HG02973 (cell line): ENCODE measurements at regions not wholly inside any gene's neighbourhood (a gene's known extent, or its start where the extent isn't known, plus 50 kb on each side); places are given as distances from the start of the nearest gene placed in this dataset.

Experiments
- ATAC-seq: cut with Tn5 transposase; IDR thresholded peaks from one replicate; pipeline ENCODE4 v1.9.1; 2021; ENCODE audit warnings: moderate library complexity; ENCODE audit not compliant: unreplicated experiment

- ATAC-seq, result no peak
These were observed 143.8 kb upstream of the ARID2 start for GRCh38 chr12:45585522-45586230.

GRCh38 chr12:45586486-45586885 lies 143.0 kb upstream of the ARID2 start:
- no peak for ATAC-seq

- ATAC-seq, result no peak
These were observed 142.5 kb upstream of the ARID2 start for GRCh38 chr12:45587012-45587411.

- ATAC-seq, result no peak
These were observed 141.5 kb upstream of the ARID2 start for GRCh38 chr12:45587877-45588533.

- no peak for ATAC-seq
These were observed 138.9 kb upstream of the ARID2 start for GRCh38 chr12:45590646-45591045.

- ATAC-seq, result no peak
These were observed 137.9 kb upstream of the ARID2 start for GRCh38 chr12:45591635-45592034.

- no peak for ATAC-seq
These were observed 133.1 kb upstream of the ARID2 start for GRCh38 chr12:45596366-45596765.

- no peak for ATAC-seq
These were observed 131.2 kb upstream of the ARID2 start for GRCh38 chr12:45598336-45598735.

GRCh38 chr12:45598761-45599160 lies 130.7 kb upstream of the ARID2 start:
- no peak for ATAC-seq

GRCh38 chr12:45599196-45599595 lies 130.3 kb upstream of the ARID2 start:
- no peak for ATAC-seq

- no peak for ATAC-seq
These were observed 128.1 kb upstream of the ARID2 start for GRCh38 chr12:45601390-45601789.

GRCh38 chr12:45601888-45602287 lies 127.6 kb upstream of the ARID2 start:
- no peak for ATAC-seq

GRCh38 chr12:45605624-45606023 lies 123.9 kb upstream of the ARID2 start:
- no peak for ATAC-seq

- ATAC-seq, result no peak
These were observed 118.4 kb upstream of the ARID2 start for GRCh38 chr12:45611061-45611460.

- no peak for ATAC-seq
These were observed 118.0 kb upstream of the ARID2 start for GRCh38 chr12:45611495-45611894.

- no peak for ATAC-seq
These were observed 117.3 kb upstream of the ARID2 start for GRCh38 chr12:45612044-45612794.

- ATAC-seq, result no peak
These were observed 116.2 kb upstream of the ARID2 start for GRCh38 chr12:45613296-45613695.

- ATAC-seq, result no peak
These were observed 115.7 kb upstream of the ARID2 start for GRCh38 chr12:45613855-45614254.

GRCh38 chr12:45615268-45615667 lies 114.2 kb upstream of the ARID2 start:
- no peak for ATAC-seq

GRCh38 chr12:45619736-45620135 lies 109.8 kb upstream of the ARID2 start:
- no peak for ATAC-seq

GRCh38 chr12:45621703-45622102 lies 107.8 kb upstream of the ARID2 start:
- no peak for ATAC-seq
